ENCODE measurements at regions not wholly inside any gene's neighbourhood (a gene's known extent, or its start where the extent isn't known, plus 50 kb on each side); places are given as distances from the start of the nearest gene placed in this dataset.

GRCh38 chr12:19021646-19022045, 107.9 kb upstream of the PLEKHA5 start:
- DNase-seq: no peak

DNA sequence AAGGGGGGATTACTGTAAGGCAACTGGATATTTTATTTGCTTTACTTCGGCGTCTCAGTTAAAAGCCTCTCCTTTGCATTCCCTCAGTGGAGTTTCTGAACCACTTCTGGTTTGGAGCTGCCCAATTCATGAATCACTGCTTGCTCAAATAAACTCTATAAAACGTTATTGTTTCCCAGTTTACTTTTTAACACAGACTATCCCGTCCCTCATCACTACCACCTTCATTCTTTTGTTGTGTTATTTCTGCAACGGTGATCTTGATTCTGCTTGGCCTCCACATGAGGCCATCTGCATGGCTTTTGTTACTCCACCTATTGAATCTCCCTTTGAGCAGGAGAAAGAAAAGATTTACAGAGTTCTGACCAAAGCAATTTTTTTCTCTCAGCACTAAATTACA, 104.0 kb upstream of the PLEKHA5 start:
- DNase-seq: no peak

DNA sequence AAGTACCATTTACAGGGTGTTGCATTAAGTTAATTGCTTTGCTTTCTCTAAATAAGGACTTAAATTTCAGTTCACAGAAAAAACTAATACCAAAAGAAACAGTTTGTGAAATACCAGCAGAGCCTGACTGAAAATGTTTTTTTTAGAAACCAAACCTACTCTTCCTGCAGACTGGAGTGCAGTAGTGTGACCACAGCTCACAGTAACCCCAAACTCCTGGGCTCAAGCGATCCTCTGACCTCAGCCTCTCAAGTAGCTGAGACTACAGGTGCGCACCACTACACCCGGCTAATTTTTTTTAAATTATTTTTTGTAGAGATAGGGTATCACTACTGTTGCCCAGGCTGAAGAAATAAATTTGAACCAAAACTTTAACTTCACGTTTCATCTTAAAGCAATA, 103.5 kb upstream of the PLEKHA5 start:
- DNase-seq: no peak

DNA sequence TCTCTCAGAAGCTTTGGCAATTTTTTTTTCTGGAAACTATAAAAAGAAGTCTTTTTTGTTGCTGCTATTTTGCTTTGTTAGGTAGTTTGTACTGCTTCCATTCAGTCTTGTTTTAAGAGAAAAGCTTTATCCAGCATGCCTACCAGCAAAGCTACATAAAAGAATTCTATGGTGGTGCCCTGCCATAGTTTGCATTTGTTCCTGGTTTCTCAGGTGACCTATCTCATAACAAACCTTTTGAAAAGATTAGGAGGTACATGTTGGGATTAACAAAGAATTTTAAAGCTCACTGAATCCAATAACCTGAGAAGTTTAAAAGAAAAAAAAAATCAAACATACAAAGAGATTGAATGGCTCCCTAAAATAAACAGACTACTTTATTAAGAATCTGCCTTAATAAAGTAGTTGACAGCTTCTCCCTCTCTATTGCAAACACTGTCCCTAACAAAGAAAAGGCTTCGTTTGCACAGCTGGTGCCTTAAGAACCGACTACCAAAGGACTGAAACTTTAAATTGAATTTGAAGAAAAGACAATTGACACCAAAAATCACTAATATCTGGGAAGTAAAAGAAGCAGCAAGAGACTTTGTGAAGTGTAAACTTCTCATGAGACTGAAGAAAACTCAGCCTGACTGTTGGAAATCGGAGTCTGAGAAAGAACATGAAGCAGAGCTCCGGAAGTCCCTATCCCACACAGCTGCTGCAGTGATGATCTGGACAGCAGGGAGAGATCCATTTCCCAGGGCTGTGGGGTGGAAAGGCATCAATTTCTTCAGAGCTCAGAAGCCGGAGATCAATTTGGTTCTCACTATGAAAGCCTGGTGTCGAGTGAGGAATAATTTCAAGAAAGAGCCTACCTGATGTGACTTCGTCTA, 102.7 kb upstream of the PLEKHA5 start:
- DNase-seq: no peak

GRCh38 chr12:19030180-19030579, 99.4 kb upstream of the PLEKHA5 start:
- DNase-seq: no peak

- peak in 1 of 2 experiments; percentile 34 for DNase-seq
Observed at GRCh38 chr12:19030603-19031002, 98.9 kb upstream of the PLEKHA5 start.

GRCh38 chr12:19031032-19031431, 98.5 kb upstream of the PLEKHA5 start:
- peak; percentile 74 to 95 for DNase-seq

DNA sequence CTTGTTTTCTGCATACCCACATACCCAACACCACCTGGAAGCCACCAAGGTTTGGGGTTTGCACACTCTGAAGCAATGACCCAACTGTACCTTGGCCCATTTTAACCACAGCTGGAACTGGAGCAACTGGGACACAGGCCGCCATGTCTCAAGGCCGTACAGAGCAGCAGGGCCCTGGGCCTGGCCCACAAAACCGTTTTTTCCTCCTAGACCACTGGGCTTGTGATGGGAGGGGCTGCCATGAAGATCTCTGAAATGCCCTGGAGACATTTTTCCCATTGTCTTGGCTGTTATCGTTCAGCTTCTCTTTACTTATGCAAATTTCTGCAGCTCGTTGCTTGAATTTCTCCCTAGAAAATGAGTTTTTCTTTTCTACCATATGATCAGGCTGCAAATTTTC, 96.7 kb upstream of the PLEKHA5 start:
- no peak for DNase-seq

DNA sequence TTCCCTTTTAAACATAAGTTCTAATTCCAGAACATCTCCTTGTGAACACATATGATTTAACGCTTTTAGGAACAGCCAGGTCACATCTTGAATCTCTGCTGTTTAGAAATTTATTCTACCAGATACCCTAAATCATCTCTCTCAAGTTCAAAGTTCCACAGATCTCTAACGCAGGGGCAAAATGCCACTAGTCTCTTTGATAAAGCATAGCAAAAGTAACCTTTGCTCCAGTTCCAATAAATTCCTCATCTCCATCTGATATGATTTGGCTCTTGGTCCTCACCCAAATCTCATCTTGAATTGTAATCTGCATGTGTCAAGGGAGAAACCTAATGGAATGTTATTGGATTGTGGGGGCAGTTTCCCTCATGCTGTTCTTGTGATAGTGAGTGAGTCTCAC, 96.3 kb upstream of the PLEKHA5 start:
- DNase-seq: no peak

GRCh38 chr12:19034937-19035336, 94.6 kb upstream of the PLEKHA5 start:
- no peak for DNase-seq

DNA sequence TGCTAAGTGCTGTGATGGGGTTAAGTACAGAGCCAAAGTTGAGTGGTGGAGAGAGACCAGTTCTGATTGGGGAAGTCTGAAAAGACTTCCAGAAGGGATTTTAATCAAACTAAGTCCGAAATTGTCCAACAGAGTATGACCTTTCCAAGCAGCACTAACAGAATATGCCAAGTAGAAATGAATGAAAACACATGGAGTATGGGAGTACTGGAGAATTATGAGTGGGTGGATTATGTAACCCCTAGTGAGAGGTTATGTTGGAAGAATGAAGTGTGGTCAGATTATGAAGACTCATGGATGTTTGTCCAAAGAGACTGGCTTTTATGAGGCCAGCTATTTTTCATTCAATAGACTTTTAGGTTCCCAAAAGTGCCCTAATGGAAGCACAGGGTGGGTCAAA, 94.0 kb upstream of the PLEKHA5 start:
- no peak for DNase-seq

DNA sequence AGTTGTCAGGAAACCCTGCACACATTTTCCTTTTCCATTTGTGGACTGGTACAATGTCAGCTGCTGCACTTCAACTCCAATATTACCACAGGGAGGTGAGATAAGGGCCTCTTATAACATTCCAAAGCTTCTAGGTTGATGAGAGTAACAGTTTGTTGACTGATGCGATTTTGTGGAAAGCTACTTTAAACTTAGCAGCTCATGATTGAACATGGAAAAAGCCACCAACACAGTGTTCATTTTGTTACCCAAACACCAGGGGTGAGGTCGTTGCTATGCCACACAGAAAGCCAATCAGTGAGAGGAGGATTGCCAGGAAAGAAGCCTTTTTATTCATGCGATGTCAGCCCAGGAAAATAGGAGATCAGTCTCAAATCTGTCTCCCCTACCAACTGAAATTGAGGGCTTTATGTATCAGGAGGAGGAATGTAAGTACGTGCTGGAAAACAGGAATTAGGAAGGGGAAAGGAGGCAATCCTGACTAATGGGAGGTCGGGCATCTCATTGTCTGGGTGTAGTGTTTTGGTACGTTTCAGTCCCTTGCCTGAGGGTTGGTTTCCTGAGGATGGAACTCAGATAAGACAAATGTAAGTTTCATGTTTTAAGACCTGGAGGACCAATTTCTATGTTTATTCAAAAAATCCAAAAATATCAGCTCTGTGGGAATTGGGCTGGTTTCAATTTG, 92.7 kb upstream of the PLEKHA5 start:
- DNase-seq: no peak

DNA sequence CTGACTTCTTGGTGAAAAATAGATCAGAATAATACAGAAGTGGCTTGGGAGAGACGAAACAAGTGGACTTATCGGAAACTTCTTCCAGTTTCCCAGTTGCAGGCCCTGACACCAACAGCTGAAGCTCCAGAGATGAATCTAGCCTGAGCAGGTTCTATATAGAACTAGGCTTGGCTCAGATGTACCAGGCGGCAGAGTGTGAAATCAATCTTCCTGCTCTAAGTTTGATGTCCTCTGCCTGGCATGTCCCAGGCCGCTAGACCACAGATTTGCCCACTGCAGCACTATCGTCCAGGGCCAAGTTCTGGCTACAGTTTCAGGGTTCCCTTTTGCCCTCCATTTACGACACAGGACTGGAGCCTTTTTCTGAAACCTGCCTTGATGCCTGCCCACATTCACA, 91.3 kb upstream of the PLEKHA5 start:
- no peak for DNase-seq

DNA sequence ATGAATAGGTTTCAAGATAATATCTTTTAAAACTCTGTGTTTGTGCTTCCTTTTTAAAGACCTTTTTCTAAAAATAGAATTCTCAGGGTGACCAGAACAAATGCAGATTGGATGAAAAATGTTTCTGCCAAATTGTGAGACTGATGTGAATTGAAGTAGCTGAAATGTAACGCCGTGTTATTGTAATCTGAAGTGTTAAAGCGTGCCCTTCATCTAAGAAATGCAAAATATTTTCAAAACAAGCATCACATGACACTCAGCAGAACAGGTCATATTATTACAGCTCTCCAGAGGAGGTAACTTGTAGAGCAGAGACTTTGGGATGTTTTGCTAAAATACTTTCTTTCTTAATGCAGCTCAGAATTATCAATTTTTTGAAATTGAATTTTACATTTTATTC, 90.0 kb upstream of the PLEKHA5 start:
- no peak for DNase-seq

GRCh38 chr12:19042221-19042620, 87.3 kb upstream of the PLEKHA5 start:
- DNase-seq: no peak

GRCh38 chr12:19044430-19044829, 85.1 kb upstream of the PLEKHA5 start:
- DNase-seq: no peak

- DNase-seq: no peak
Observed at GRCh38 chr12:19044891-19045290, 84.6 kb upstream of the PLEKHA5 start.

- DNase-seq: no peak
Observed at GRCh38 chr12:19045426-19045825, 84.1 kb upstream of the PLEKHA5 start.

GRCh38 chr12:19048943-19049342, 80.6 kb upstream of the PLEKHA5 start:
- DNase-seq: peak in 1 of 2 experiments; percentile 27

- DNase-seq: no peak
Observed at GRCh38 chr12:19052689-19053088, 76.8 kb upstream of the PLEKHA5 start.

GRCh38 chr12:19053218-19053617, 76.3 kb upstream of the PLEKHA5 start:
- DNase-seq: no peak

DNA sequence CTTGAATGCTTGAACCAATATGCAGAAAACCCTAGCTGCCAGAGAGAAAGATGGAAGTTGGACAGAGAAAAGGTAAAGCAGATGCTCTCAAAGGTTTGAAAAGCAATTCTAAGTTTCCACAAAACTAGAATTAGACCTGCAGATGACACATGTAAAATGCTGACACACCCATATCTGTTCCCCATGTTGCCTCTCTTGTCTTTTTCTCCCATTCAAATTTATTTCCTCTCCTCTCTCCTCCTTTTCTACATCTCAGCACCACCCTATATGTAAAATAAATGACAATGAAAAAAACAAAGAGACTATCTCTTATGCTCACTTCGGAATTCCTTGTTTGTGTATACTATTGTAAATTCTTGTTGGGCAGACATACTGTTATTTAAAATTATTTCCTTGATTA, 75.5 kb upstream of the PLEKHA5 start:
- DNase-seq: no peak

DNA sequence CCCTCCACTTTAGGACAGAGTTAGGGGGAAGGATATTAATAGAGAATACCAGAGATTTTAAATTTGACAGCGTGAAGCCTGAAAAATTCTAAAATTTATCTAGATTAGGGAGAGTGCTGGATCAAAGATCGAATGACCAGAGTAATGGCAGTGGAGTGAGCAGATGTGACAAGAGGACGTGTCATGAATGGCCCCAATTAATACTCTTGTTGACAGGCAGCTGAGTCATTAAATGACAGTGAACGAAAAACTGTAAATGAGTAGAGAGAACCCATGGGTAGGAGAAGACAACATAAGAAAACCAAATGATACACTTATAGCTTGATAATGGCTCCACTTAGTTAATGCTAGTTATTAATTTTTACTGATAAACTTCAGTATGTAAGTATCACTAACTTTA, 73.9 kb upstream of the PLEKHA5 start:
- no peak for DNase-seq

GRCh38 chr12:19058235-19059021, 71.1 kb upstream of the PLEKHA5 start:
- DNase-seq: no peak
